NOMO-1 treated with DMSO at 0.1 percent for 48 hours (cell line): ENCODE measurements at regions not wholly inside any gene's neighbourhood (a gene's known extent, or its start where the extent isn't known, plus 50 kb on each side); places are given as distances from the start of the nearest gene placed in this dataset.

Experiments used
- DNase-seq: peaks from one replicate; lab custom pipeline; 2025; ENCODE audit not compliant: unreplicated experiment; lab: John Stamatoyannopoulos, UW

DNA sequence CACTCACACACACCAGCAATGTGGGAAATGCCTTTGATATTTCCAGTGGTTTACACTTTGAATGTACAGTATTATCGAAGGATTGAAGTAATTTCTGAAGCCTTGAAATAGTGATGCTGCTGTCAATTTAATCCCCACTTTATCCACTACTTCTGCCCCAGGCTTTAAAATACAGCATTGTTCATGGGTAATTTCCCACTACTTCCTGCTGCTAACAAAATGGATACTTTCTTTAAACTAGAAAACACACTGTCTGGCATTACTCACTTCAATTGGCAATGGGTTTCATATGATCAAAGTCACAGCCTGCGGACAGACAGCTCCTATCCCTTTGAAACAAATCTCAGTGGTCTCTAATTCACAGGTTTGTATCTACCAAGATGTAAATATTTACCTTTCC lies 292.2 kb downstream of the CDH11 start:
- no peak for DNase-seq

GRCh38 chr16:64826374-64826773 lies 295.5 kb downstream of the CDH11 start:
- no peak for DNase-seq

DNA sequence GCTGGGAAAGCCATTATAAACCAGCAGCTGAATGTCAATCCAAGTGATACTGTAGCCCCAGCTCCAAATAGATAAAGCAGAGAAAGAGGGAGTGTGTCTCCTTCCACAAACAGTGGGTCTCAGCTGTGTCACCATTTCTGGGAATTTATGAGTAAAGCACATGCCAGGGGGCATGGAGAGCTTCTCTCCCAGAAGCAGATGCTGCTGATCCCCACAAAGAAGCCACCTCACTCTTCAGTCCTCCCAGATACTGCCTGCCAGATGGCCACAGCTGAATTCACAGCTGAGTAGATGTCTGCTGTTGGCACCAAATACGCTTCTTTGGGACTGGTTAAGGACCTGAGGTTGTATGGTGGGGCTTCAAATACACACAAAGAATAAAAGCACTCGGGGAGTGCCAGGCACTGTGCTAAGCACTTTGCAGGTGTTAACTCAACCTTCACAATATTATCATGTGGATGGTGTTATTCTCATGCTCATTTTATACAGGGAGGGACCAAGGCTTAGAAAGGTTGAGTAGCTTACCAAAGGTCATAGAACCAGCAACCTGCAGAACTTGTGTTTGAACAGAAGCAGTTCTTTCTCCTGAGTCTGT lies 298.3 kb downstream of the CDH11 start:
- DNase-seq = no peak

DNA sequence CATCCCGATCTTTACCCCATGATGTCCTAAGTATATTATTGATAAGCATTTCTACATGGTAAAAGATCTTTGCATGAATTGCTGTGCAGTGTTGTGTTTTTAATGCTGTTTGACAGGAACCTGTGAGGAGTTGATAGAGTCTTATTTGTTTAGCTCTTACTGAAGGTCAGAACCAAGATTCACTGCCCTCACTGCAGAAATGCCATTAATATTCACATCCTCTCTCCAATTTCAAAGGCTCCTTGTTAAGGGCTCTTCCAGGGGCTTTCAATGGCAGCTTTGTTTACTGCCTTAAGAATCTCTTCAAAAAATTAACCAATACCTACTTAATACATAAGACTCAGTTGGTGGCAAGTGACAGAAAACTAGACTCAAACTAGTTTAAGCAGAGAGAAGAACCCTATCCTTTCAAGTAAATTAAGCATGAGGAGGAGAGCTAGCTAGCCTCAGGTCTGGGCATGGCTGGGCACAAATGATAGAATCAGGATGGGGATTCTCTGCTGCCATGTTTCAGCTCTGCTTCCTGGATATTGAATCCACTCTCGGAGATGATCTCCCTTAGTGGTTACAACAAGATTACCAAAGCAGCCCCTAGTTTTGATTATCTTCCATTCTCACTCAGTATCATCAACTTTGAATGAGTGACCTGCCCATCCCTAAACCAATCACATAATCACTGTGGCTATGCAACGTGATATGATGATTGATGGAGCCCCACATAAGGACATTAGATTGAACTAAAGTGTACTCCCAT lies 311.8 kb downstream of the CDH11 start:
- no peak for DNase-seq

- no peak for DNase-seq
Measured at GRCh38 chr16:64808474-64808873, 313.4 kb downstream of the CDH11 start.

- DNase-seq = no peak
Measured at GRCh38 chr16:64791756-64792155, 330.1 kb downstream of the CDH11 start.

- no peak for DNase-seq
Measured at GRCh38 chr16:64784635-64785034, 337.2 kb downstream of the CDH11 start.

GRCh38 chr16:64782484-64782883 lies 339.4 kb downstream of the CDH11 start:
- no peak for DNase-seq

GRCh38 chr16:64780445-64780844 lies 341.4 kb downstream of the CDH11 start:
- no peak for DNase-seq

GRCh38 chr16:64778777-64779176 lies 343.1 kb downstream of the CDH11 start:
- DNase-seq = no peak

DNA sequence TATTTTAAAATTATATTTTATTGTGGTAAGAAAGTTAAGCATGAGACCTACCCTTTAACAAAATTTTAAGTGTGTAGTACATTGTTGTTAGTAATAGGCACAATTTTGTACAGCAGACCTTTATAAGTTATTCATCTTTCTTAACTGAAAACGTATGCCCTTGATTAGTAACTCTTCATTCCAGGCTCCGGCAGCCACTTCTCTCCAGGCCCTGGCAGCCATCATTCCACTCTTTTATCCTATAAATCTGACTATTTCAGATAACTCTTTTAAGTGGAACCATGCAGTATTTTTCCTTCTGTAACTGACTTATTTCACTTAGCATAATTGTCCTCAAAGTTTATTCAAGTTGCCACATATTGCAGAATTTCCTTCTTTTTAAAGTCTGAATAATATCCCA lies 348.2 kb downstream of the CDH11 start:
- no peak for DNase-seq

DNA sequence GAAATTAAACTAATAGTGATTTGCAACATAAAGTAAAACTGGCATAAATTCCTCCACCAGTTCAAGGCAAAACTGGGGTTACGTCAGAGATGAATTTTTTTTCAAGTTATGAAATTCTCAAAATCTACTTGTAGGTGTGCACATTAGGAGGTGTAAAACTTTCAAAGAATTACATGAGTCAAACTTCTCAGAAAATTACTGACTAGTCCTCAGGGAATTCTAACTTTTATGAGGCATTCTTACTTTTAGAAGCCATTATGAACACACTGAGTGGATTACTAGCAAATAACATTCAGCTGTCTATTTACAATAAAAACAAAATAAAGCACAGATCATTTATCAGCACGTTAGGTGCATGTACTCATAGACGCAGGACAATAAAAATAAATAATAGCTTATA lies 348.7 kb downstream of the CDH11 start:
- DNase-seq = no peak

DNA sequence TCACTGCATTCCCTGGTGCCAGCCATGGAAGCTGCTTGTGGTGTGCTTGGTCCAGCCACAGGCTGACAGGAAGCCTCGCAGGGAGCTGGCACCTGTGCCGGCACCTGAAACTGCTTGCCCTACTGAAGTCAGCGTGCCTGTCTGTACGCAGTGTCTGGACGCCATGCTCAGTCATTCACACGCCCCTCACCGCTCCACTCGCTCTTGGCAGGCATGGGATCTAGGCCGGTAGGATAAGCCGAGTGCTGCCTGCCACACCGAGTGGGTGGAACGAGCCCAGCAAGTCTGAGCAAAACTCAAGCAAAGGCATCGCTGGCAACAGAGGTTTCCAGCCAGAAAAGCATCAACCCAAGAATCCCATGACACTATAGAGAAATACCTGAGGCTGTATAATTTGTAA lies 350.6 kb downstream of the CDH11 start:
- no peak for DNase-seq

GRCh38 chr16:64762211-64762610 lies 359.7 kb downstream of the CDH11 start:
- no peak for DNase-seq

GRCh38 chr16:64754279-64754678 lies 367.6 kb downstream of the CDH11 start:
- DNase-seq = no peak

DNA sequence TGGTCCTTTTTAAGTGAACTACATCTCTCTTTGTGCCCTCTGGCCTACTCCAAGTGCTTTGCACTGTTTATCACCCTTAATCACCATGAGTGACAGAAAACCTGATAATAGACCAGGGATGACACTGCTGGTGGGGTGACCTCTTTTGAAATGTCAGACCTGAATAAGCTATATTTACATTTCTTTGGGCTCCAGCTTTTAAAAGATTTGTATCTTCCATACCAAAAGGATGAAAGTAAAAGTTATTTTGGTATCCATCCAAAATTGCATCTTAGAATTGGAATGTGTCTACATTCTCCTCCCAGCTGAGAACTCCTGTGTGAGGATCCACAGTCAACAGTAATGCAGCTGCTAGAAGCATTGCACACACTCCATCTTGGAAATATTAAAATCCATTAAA lies 370.0 kb downstream of the CDH11 start:
- DNase-seq = no peak

DNA sequence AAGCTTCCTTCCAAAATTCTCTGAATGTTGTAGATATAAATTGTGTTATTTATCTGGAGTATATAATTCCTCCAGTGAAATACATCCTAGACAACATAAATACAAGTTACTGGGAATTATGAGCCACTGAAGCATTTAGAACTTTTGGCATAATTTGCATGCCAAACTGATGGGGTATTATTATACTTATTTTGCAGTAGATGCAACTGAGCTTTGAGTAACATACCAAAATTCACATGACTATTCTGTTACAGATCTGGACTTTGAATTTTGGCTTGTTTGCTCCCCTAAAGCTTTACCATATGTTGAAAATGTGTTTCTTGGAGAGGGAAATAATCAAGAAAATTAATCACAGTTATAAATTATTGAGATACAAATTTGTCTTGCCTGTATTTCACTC lies 372.5 kb downstream of the CDH11 start:
- no peak for DNase-seq

DNA sequence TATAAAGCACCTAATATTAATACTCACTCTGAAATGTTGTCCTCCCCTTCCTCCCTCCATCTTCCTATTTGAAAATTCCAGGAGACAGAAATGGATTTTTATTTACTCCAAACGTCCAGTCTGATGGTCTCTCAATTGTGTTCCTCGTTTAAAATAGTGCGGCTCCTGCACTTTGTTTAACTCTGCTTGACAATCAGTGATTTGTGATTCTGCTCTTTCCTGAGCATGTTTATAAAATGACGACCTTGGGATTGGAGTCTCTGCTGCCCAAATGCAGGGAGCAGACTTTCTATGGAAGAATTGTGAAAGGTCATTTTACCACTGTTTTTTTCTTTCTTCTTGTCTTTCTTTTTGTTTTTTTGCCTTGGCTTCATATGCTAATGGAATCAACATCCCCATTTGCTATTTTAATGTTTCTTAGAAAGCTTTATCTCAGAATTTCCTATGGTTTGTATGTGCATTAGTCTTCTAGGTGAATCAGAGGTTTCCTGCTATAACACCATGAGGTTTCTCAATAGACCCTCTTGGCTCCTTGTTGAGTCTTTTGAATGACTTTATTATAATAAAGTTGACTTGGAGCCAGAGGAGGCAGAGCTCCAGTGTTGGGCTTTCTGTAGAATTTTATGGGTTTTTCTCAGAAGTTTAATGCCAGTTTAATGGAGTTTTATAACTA lies 376.5 kb downstream of the CDH11 start:
- no peak for DNase-seq

DNA sequence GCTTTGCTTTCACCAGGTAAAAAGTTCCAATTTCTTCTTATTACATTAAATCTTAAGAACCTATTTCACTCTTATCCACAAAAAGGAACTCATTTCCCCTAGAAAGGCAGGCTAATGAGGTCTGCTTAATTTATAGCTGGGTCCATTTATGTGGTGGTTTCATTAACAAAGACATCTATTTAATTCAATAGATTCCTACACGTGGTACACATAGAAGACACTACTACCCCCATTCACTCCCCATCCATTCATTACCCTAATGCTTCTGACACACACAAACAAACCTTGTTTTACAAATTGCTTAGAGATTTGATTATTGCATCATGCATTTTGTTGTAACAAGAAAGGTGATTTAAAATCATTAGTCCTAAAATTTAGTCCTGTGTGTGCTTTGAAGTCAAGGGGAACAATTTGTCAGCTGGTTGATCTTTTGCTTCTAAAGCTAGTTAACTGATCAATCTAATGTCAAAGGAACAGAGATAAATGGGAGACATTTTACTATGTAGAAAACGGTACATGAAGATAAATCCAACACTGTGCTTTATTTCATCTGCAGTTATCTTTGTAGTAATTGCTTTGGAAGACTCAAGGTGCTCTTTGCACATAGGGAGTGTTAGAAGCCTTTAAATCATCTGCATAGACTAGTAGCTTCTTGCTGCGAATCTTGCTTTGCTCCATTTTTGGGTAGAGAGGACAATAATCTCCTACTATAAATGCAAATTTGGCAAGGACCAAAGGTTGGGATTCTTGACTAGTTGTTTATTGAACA lies 379.2 kb downstream of the CDH11 start:
- DNase-seq = no peak

GRCh38 chr16:64740261-64740660 lies 381.6 kb downstream of the CDH11 start:
- DNase-seq = no peak

GRCh38 chr16:64738321-64738960 lies 383.4 kb downstream of the CDH11 start:
- DNase-seq = no peak
